ENCODE measurements at regions not wholly inside any gene's neighbourhood (a gene's known extent, or its start where the extent isn't known, plus 50 kb on each side); places are given as distances from the start of the nearest gene placed in this dataset.
A peak's percentile ranks its signal among the peaks of the same experiment; 100 is the strongest.

DNA sequence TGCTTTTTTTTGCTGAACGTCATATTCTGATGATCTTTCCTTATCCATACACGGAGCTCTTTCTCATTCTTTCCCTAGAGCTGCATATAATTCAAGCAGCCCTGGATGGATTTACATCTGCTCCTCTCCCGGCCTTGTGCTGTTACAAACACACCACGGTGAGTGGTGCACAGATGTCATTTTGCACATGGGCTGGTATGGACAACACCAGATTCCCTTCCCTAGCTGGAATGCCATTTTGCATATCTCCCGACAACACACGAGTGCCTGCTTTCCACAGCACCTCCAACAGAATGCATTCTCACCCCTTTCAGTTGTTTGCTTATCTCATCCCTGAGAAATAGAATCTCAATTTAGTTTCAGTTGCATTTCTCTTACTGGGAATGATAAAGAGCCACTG is 69.5 kb upstream of the AFDN start:
- no peak for ATAC-seq
- peaks cover 8% of the 10 kb centered on the region for H3K4me1 ChIP-seq
- H3K27me3 ChIP-seq = no peaks in the 10 kb centered on the region
- TF ChIP-seq, protein P1, sequence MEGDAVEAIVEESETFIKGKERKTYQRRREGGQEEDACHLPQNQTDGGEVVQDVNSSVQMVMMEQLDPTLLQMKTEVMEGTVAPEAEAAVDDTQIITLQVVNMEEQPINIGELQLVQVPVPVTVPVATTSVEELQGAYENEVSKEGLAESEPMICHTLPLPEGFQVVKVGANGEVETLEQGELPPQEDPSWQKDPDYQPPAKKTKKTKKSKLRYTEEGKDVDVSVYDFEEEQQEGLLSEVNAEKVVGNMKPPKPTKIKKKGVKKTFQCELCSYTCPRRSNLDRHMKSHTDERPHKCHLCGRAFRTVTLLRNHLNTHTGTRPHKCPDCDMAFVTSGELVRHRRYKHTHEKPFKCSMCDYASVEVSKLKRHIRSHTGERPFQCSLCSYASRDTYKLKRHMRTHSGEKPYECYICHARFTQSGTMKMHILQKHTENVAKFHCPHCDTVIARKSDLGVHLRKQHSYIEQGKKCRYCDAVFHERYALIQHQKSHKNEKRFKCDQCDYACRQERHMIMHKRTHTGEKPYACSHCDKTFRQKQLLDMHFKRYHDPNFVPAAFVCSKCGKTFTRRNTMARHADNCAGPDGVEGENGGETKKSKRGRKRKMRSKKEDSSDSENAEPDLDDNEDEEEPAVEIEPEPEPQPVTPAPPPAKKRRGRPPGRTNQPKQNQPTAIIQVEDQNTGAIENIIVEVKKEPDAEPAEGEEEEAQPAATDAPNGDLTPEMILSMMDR (IDR thresholded peaks at IDR 0.05) = no peak
- H3K9me3 ChIP-seq = no peaks in the 10 kb centered on the region
- no peaks in the 10 kb centered on the region for H3K36me3 ChIP-seq
- intact Hi-C loops (cut with DNase I) = no loop called here
- no peak for DNase-seq
- no peak overlapping the region for H3K27ac ChIP-seq
- no peak overlapping the region for H3K4me3 ChIP-seq

DNA sequence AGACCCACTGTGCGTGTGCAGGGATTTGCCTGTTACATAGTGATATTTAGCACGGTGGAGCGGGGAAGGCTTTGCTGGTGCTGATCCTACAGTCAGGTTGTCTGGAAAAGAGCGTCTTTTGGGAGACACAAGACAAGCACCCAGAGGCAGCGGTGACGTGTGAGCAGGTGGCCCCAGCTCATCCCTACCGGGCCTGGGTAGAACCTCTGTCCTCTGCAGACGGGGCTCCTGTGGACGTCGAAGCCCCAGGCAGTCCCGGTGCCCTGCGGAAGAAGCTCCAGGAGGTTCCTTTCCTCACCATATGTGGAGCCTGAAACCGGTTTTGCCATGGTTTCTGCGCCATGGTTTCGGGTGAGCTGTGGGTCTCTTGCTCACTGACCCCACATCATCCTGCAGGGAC is 68.9 kb upstream of the AFDN start:
- DNase-seq (peak; percentile 54), ATAC-seq (no peak)
- no peak overlapping the region for H3K4me3 ChIP-seq
- H3K4me1 ChIP-seq = peaks cover 8% of the 10 kb centered on the region
- H3K9me3 ChIP-seq = no peaks in the 10 kb centered on the region
- H3K36me3 ChIP-seq = no peaks in the 10 kb centered on the region
- TF ChIP-seq, protein P1 (IDR thresholded peaks at IDR 0.05) = no peak
- H3K27me3 ChIP-seq = no peaks in the 10 kb centered on the region
- intact Hi-C loops (cut with DNase I) = no loop called here
- no peak overlapping the region for H3K27ac ChIP-seq

DNA sequence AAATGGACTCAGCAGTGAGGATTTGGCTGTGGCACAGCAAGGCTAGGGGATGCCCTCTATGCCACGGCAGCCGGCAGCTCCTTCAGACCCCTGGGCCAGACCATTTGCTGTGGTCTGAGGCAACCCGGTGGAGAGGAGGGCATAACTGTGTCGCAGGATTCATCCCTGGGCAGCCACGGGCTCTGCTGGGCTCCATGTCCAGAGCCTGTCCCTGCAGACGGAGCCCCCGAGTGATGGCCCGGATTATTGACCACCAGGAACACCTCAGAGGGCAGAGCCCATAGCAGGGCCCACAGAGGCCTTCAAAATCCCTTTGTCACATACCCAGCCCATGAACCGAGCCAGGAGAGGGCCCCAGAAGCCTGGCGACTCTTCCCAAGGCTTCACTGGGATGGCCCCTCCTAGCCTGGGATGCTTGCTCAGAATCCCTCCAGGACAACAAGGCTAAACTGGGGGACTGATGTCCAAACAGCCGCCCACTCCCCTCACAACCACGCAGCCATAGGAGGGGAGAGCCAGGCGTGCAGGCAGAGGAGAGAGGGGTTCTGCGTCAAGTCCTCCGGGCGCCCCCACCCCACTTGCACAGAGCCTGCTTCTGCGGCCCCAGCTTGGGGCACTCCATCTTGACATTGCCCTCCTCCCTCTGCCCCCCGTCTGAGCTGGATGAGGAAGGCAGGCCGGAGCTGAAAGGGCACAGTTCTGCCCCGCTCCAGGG is 68.2 kb upstream of the AFDN start:
- H3K4me3 ChIP-seq = no peak overlapping the region
- TF ChIP-seq, protein P1 (IDR thresholded peaks at IDR 0.05) = no peak
- no peaks in the 10 kb centered on the region for H3K27me3 ChIP-seq
- ATAC-seq = no peak
- no peaks in the 10 kb centered on the region for H3K9me3 ChIP-seq
- no peaks in the 10 kb centered on the region for H3K36me3 ChIP-seq
- H3K4me1 ChIP-seq = peaks cover 8% of the 10 kb centered on the region
- H3K27ac ChIP-seq = no peak overlapping the region
- peak; percentile 46 for DNase-seq
- intact Hi-C loops (cut with DNase I) = no loop called here

DNA sequence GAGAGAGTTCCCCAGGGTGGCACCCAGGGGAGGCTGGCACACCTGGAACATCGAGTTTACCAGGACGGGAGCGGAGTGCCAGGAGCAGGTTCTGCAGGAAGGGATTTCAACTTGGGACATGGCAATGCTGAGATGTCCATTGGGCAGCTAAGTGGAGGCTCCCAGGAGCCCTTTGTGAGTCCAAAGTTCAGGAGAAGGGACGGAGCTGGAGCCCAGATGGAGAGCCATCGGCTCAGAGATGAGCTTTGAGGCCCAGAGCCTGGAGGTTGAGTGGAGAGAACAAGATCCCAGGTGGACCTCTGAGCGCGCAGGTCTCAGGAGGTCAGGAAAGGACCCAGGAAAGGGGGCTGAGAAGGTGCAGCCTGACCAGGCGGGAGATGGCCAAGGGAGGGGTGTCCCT is 67.5 kb upstream of the AFDN start:
- TF ChIP-seq, protein P1 (IDR thresholded peaks at IDR 0.05) = no peak
- ATAC-seq (no peak), DNase-seq (peak; percentile 30)
- H3K4me3 ChIP-seq = no peak overlapping the region
- no peaks in the 10 kb centered on the region for H3K36me3 ChIP-seq
- no peak overlapping the region for H3K27ac ChIP-seq
- H3K9me3 ChIP-seq = no peaks in the 10 kb centered on the region
- H3K27me3 ChIP-seq = no peaks in the 10 kb centered on the region
- H3K4me1 ChIP-seq = peaks cover 8% of the 10 kb centered on the region
- intact Hi-C loops (cut with DNase I) = no loop called here

DNA sequence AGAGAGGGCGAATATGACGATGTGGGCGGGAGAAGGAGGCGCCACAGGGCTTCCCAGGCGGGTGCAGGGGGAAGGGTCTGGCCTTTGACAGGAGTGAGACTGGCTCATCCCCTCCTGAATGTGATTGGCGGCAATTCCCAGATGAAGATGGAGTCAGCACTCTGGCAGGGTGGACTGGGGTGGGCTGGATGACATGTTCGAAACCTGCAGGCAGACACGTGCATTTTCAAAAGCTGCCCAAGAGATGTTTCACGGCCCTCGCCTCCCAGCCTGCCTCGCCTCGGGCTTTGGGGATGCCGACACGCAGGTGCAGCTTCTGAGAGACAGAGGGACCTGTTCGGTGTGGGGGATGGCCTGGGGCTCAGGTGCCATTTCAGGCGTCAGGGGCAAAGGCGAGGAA is 66.8 kb upstream of the AFDN start:
- DNase-seq (peak; percentile 55), ATAC-seq (no peak)
- peaks cover 8% of the 10 kb centered on the region for H3K4me1 ChIP-seq
- TF ChIP-seq, protein P1 (IDR thresholded peaks at IDR 0.05) = no peak
- H3K9me3 ChIP-seq = no peaks in the 10 kb centered on the region
- H3K27ac ChIP-seq = no peak overlapping the region
- H3K36me3 ChIP-seq = no peaks in the 10 kb centered on the region
- no peaks in the 10 kb centered on the region for H3K27me3 ChIP-seq
- no peak overlapping the region for H3K4me3 ChIP-seq
- intact Hi-C loops (cut with DNase I) = no loop called here

Data from upper lobe of right lung (tissue), 1 donor.